Cardiac fibroblast (primary cell): ENCODE measurements at regions not wholly inside any gene's neighbourhood (a gene's known extent, or its start where the extent isn't known, plus 50 kb on each side); places are given as distances from the start of the nearest gene placed in this dataset.

Experiments
- DNase-seq, 2 donors: peaks; one replicate each; pipeline versions ENCODE4 v3.0.0 to v3.0.0-alpha.2; 2010; ENCODE audit warnings: low read depth in 2 of 2
- H3K4me3 ChIP-seq, 2 donors: replicated peaks in 1 of 2; 1 replicate in 1 of 2; 2 replicates in 1 of 2; pipeline ENCODE4 v1.5.1; 2011; ENCODE audit warnings: low read depth in 2 of 2, low read length in 2 of 2, mild to moderate bottlenecking in 2 of 2, moderate library complexity in 1 of 2
- TF ChIP-seq, protein P1 (sequence below): IDR thresholded peaks from one replicate; pipeline ENCODE4 v1.5.1; 2011; ENCODE audit warnings: low read depth, mild to moderate bottlenecking, low read length, inconsistent platforms

DNA sequence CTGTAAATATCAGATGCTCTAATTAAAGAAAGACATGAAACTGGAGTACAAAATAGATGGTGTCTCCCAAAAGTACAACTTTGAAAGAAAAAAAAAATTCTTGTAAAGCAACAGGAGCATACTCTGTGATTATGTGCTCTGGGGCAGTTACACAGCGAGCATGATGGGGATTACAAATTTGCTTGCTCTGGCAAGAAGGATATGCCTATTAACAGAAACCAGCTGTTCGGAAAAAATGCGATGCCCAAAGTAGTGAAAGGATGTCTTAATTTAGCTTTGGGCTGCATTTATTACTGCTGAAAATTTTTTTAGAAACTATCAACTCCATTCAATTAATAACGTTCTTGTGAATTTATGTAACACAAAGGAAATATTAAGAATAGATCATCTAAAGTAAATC lies 256.9 kb upstream of the TPK1 start:
- no peak for DNase-seq
- no peak overlapping the region for H3K4me3 ChIP-seq
- TF ChIP-seq, protein P1, sequence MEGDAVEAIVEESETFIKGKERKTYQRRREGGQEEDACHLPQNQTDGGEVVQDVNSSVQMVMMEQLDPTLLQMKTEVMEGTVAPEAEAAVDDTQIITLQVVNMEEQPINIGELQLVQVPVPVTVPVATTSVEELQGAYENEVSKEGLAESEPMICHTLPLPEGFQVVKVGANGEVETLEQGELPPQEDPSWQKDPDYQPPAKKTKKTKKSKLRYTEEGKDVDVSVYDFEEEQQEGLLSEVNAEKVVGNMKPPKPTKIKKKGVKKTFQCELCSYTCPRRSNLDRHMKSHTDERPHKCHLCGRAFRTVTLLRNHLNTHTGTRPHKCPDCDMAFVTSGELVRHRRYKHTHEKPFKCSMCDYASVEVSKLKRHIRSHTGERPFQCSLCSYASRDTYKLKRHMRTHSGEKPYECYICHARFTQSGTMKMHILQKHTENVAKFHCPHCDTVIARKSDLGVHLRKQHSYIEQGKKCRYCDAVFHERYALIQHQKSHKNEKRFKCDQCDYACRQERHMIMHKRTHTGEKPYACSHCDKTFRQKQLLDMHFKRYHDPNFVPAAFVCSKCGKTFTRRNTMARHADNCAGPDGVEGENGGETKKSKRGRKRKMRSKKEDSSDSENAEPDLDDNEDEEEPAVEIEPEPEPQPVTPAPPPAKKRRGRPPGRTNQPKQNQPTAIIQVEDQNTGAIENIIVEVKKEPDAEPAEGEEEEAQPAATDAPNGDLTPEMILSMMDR = no peak

DNA sequence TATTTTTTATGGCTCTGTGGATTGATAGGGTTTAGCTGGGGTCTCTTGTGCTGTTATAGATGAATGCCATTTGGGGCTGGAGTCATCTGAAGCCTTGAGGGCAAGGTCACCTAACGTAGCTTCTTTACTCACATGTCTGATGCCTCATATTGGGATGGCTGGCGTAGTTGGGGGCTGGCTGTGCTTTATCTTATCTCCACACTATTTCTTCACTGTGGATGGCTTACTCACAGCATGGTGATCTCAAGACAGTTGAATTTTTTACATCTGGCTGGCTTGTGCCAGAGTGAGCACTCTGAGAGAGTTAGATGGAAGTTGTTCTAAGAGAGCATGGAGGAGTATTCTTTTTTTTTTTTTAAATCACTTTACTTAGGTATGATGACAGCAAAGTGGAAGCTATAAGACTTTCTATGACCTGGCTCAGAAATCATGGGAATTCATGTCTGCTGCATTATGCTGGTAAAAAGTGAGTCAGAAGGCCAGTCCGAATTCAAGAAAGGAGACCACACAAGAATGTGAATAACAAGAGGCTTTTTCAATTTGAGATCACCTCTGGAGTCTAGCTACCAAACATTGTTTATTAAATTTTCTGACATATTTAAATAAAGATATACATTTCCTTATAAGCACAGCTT lies 252.4 kb upstream of the TPK1 start:
- H3K4me3 ChIP-seq = no peak overlapping the region
- peak; percentile 1 to 19 for DNase-seq
- TF ChIP-seq, protein P1 = no peak

DNA sequence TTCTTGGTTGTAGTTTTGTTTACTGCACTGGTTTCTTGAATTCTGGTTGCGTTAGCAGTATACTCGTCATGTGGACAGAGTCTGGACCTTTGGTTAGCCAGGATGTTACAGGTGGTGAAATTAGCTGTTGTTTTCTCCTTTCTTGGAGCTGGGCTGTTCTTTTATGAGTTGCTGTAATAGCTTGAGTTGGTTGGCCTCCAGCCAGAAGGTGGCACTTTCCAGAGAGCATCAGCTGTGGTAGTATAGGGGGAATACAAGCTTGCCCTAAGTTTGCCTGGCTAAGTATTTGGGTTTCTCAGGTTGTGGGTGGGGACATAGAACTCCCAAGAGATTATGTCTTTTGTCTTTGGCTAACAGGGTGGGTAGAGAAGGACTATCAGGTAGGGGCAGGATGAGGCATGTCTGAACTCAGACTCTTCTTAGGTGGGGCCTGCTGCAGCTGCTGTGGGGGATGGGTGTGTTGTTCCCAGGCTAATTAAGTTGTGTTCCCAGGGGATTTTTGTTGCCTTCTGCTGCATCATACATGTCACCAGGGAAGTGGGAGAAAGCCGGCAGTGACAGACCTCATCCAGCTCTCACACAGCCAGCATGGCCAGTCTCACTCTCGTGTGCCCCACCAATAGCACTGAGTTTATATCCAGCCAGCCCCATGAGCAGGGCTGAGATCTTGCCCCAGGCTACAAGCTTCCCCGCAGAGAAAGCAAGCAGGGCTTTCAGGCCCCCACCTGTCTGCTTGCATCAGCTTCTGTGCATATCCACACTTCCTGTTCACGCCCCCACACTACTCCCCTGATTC lies 246.7 kb upstream of the TPK1 start:
- no peak for DNase-seq
- TF ChIP-seq, protein P1 = no peak
- no peak overlapping the region for H3K4me3 ChIP-seq

DNA sequence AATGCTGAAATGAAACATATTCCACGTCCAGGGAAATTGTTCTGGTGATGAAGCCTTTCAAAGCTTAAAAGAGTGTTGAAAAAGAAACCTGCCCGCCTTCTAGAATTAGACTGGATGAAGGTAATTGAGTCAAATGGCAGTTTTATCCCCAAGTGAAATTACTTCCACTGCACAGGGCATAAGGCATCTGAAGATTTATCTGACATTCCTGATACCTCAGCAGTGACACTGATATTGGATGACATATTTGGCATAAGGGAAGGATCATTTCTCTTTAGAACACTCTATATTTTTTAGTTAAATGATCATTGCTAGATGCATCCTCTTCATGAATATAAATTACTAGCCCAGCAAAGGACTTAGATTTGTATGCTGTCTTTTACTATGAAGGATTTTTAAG lies 229.6 kb upstream of the TPK1 start:
- no peak overlapping the region for H3K4me3 ChIP-seq
- TF ChIP-seq, protein P1 = no peak
- DNase-seq = no peak

DNA sequence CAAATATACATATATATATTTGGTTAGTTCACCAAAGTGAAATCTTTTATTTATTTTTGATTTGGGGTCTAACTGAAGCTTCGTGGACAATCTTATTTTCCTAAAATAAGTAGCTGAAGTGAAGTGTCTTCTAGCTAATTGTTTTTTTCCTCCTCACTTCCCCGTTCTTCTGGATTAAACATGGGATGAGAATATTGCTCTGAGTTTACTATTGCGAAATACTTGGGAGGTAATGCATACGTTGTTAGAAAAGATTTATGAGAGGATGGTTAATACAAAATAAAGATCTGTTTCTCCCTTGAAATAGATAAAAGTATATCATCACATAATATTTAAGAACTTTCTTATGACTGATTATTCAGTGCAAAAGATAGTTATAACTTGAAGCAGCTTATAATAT lies 228.3 kb upstream of the TPK1 start:
- no peak for DNase-seq
- TF ChIP-seq, protein P1 = no peak

DNA sequence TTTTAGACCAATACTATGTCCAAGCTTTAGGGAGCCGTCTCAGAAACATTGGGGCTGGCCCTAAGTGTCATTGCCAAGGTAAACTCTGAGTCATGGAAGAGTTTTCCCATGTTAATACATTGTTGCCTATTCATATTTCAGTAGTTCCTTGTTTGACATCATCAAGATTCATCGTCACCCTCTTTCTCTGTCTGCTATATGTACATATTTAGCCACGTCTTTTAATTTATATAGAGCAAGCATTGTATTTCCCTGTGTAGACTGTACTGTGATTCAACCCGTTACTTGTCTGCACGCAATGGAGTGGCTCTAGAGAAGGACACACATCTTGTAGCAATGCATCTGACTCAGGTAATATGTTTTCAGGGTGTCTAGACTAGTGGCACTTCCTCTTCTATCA lies 217.9 kb upstream of the TPK1 start:
- DNase-seq = no peak
- TF ChIP-seq, protein P1 = no peak
- H3K4me3 ChIP-seq = no peak overlapping the region

More for the DNA sequence above, 228.3 kb upstream of the TPK1 start:
- H3K4me3 ChIP-seq = no peak overlapping the region
